Natural killer cell (primary cell): ENCODE measurements at regions not wholly inside any gene's neighbourhood (a gene's known extent, or its start where the extent isn't known, plus 50 kb on each side); places are given as distances from the start of the nearest gene placed in this dataset.

Experiments
- ATAC-seq, 3 donors: fragments of 150-1000 bp in 2 of 3; fragments of 200-7000 bp in 1 of 3; cut with Tn5 transposase; 1 replicate in 1 of 3; 2 replicates in 2 of 3; pipeline ENCODE4 v1.10.0; 2021; ENCODE audit warnings: mild to moderate bottlenecking in 2 of 3, moderate library complexity in 2 of 3
- DNase-seq, 2 donors: peaks; one replicate each; pipeline versions ENCODE4 v3.0.0 to v3.0.0-alpha.2; 2013 to 2021; ENCODE audit warnings: mixed read lengths in 1 of 2
- H3K27ac ChIP-seq: one replicate; pipeline ENCODE4 v1.5.1; 2013; ENCODE audit warnings: mild to moderate bottlenecking, low read length
- H3K27me3 ChIP-seq: one replicate; pipeline ENCODE4 v1.6.1; 2013; ENCODE audit warnings: low read length; ENCODE audit not compliant: control insufficient read depth, insufficient read depth
- H3K36me3 ChIP-seq: one replicate; pipeline ENCODE4 v1.6.1; 2013; ENCODE audit warnings: low read length; ENCODE audit not compliant: control insufficient read depth, insufficient read depth
- H3K4me1 ChIP-seq: one replicate; pipeline ENCODE4 v1.6.1; 2013; ENCODE audit warnings: low read length; ENCODE audit not compliant: control insufficient read depth, insufficient read depth
- H3K4me3 ChIP-seq: one replicate; pipeline ENCODE4 v1.5.1; 2013; ENCODE audit warnings: low read length
- H3K9me3 ChIP-seq: one replicate; pipeline ENCODE4 v1.6.1; 2013; ENCODE audit warnings: low read length; ENCODE audit not compliant: control insufficient read depth, insufficient read depth
- H3K27ac Mint-ChIP-seq, 2 donors: one replicate each; pipeline ENCODE4 v1.8.0; 2022; ENCODE audit warnings: mild to moderate bottlenecking in 2 of 2, mixed read lengths in 2 of 2, moderate library complexity in 1 of 2
- H3K27me3 Mint-ChIP-seq, 2 donors: one replicate each; pipeline ENCODE4 v1.8.0; 2022; ENCODE audit warnings: low read depth in 2 of 2, mixed read lengths in 2 of 2
- H3K36me3 Mint-ChIP-seq: one replicate; pipeline ENCODE4 v1.8.0; 2022; ENCODE audit warnings: mixed read lengths
- H3K4me1 Mint-ChIP-seq, 2 donors: one replicate each; pipeline ENCODE4 v1.8.0; 2022; ENCODE audit warnings: mixed read lengths in 2 of 2
- H3K4me3 Mint-ChIP-seq: one replicate; pipeline ENCODE4 v1.8.0; 2022; ENCODE audit warnings: mild to moderate bottlenecking, moderate library complexity, mixed read lengths
- H3K9me3 Mint-ChIP-seq, 2 donors: one replicate each; pipeline ENCODE4 v1.8.0; 2022; ENCODE audit warnings: mixed read lengths in 2 of 2
- CTCF ChIP-seq: fragments of 200-600 bp; IDR thresholded peaks from one replicate; pipeline ENCODE4 v1.8.0; 2022; ENCODE audit warnings: antibody characterized with exemption
- WGBS: methylation state at CpG from one replicate; pipeline ENCODE4 v1.1.7; 2013; ENCODE audit warnings: missing lambda C conversion rate; ENCODE audit not compliant: insufficient coverage; 5-methylcytosine and 5-hydroxymethylcytosine counted together
- intact Hi-C: fragments of 100-400 bp; cut with micrococcal nuclease; formaldehyde crosslinking; loops from one replicate; pipeline ENCODE4 v1.14.2; 2022

GRCh38 chr3:118204052-118204656, 830.5 kb downstream of the IGSF11 start:
- peaks cover 9 to 19% of the 10 kb centered on the region in 2 donors for H3K9me3 Mint-ChIP-seq
- ATAC-seq (no peak), DNase-seq (no peak)
- Histone ChIP-seq H3K27me3 (no peaks in the 10 kb centered on the region), H3K4me1 (no peaks in the 10 kb centered on the region), H3K4me3 (no peak overlapping the region), H3K9me3 (peaks cover 3% of the 10 kb centered on the region), H3K27ac (no peak overlapping the region), H3K36me3 (no peaks in the 10 kb centered on the region)
- H3K27ac Mint-ChIP-seq, result no peak overlapping the region
- WGBS, result 87% methylated on average over 5 of the region's 5 CpGs
- H3K4me1 Mint-ChIP-seq, result no peaks in the 10 kb centered on the region
- intact Hi-C loops, result no loop called here
- peaks cover 5% of the 10 kb centered on the region for H3K36me3 Mint-ChIP-seq
- TF ChIP-seq CTCF, result no peak
- H3K27me3 Mint-ChIP-seq, result no peaks in the 10 kb centered on the region
- no peak overlapping the region for H3K4me3 Mint-ChIP-seq

GRCh38 chr3:118207271-118207670, 827.4 kb downstream of the IGSF11 start:
- no peak for TF ChIP-seq CTCF
- intact Hi-C loops, result no loop called here
- Histone ChIP-seq H3K27me3 (no peaks in the 10 kb centered on the region), H3K4me1 (no peaks in the 10 kb centered on the region), H3K27ac (no peak overlapping the region), H3K4me3 (no peak overlapping the region), H3K9me3 (no peaks in the 10 kb centered on the region), H3K36me3 (no peaks in the 10 kb centered on the region)
- no peak for ATAC-seq
- DNase-seq, result no peak
- H3K27me3 Mint-ChIP-seq, result no peaks in the 10 kb centered on the region
- H3K4me3 Mint-ChIP-seq, result no peak overlapping the region
- H3K27ac Mint-ChIP-seq, result no peak overlapping the region
- H3K9me3 Mint-ChIP-seq, result peaks cover 6 to 15% of the 10 kb centered on the region in 2 donors
- H3K36me3 Mint-ChIP-seq, result no peaks in the 10 kb centered on the region
- WGBS, result 83% methylated on average over 3 of the region's 3 CpGs
- H3K4me1 Mint-ChIP-seq, result no peaks in the 10 kb centered on the region

GRCh38 chr3:118208642-118209041, 826.0 kb downstream of the IGSF11 start:
- no peak for DNase-seq
- no peaks in the 10 kb centered on the region for H3K36me3 ChIP-seq
- Mint-ChIP-seq H3K4me3 (no peak overlapping the region), H3K27me3 (no peaks in the 10 kb centered on the region), H3K9me3 (peaks cover 7 to 14% of the 10 kb centered on the region in 2 donors), H3K27ac (no peak overlapping the region), H3K36me3 (peaks cover 3% of the 10 kb centered on the region), H3K4me1 (no peaks in the 10 kb centered on the region)
- no peak for ATAC-seq
- no peak overlapping the region for H3K4me3 ChIP-seq
- no peak overlapping the region for H3K27ac ChIP-seq
- no peaks in the 10 kb centered on the region for H3K4me1 ChIP-seq
- WGBS, result no CpG with 5 or more reads among the region's 2 CpGs
- peaks cover 2% of the 10 kb centered on the region for H3K9me3 ChIP-seq
- intact Hi-C loops, result no loop called here
- TF ChIP-seq CTCF, result no peak
- H3K27me3 ChIP-seq, result no peaks in the 10 kb centered on the region

- no peak for TF ChIP-seq CTCF
- H3K4me3 Mint-ChIP-seq, result no peak overlapping the region
- H3K36me3 Mint-ChIP-seq, result peaks cover 11% of the 10 kb centered on the region
- Histone ChIP-seq H3K36me3 (no peaks in the 10 kb centered on the region), H3K4me3 (no peak overlapping the region), H3K27me3 (no peaks in the 10 kb centered on the region), H3K9me3 (peaks cover 2% of the 10 kb centered on the region), H3K27ac (no peak overlapping the region), H3K4me1 (no peaks in the 10 kb centered on the region)
- no peaks in the 10 kb centered on the region for H3K4me1 Mint-ChIP-seq
- peaks cover 14 to 17% of the 10 kb centered on the region in 2 donors for H3K9me3 Mint-ChIP-seq
- intact Hi-C loops, result no loop called here
- ATAC-seq (no peak), DNase-seq (no peak)
- no peaks in the 10 kb centered on the region for H3K27me3 Mint-ChIP-seq
- H3K27ac Mint-ChIP-seq, result no peak overlapping the region
Measured at GRCh38 chr3:118213892-118214291, 820.8 kb downstream of the IGSF11 start.
